Upper lobe of left lung (tissue), 4 donors: ENCODE measurements at regions not wholly inside any gene's neighbourhood (a gene's known extent, or its start where the extent isn't known, plus 50 kb on each side); places are given as distances from the start of the nearest gene placed in this dataset.

Source experiments
- CTCF ChIP-seq, 6 experiments: fragments of 450-650 bp in 4 of 6; fragments of 200-600 bp in 2 of 6; sonication (generic) in 2 of 6; IDR thresholded peaks; one replicate each; pipeline ENCODE4 v1.5.1; 2016 to 2019; ENCODE audit warnings: antibody characterized with exemption in 6 of 6
- POLR2A ChIP-seq, 4 donors: fragments of 450-650 bp; IDR thresholded peaks; one replicate each; pipeline ENCODE4 v1.5.1; 2016 to 2017; ENCODE audit warnings: antibody characterized with exemption in 4 of 4, mild to moderate bottlenecking in 2 of 4
- POLR2AphosphoS5 ChIP-seq, 2 donors: sonication (generic); formaldehyde crosslinking; IDR thresholded peaks; one replicate each; pipeline ENCODE4 v1.5.1; 2017; ENCODE audit warnings: antibody characterized with exemption in 2 of 2

DNA sequence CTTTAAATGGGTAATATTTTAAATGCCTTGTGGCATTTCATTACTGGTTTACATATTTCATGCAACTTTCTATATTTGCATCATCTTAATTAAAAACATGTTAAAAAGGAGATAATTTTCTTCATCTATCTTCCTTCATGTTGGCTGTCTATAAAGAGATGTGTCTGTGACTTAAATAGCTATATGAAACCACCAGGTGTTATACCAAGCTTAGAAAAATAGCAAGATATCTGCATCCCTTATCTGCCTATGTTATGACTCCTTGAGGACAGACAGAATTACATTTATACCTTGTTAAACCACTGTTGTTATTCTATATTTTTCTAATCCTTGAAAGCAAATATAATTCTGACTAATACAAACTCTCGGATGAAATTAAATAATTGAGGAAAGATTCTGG is 763.8 kb upstream of the GALNTL6 start:
- TF ChIP-seq POLR2A (IDR thresholded peaks at IDR 0.05) (no peak), POLR2AphosphoS5 (IDR thresholded peaks at IDR 0.05) (no peak), CTCF (IDR thresholded peaks at IDR 0.05) (no peak)
